KMS-11 (cell line): ENCODE measurements at regions not wholly inside any gene's neighbourhood (a gene's known extent, or its start where the extent isn't known, plus 50 kb on each side); places are given as distances from the start of the nearest gene placed in this dataset.

Experiments
- H2AFZ ChIP-seq: fragments of 200-600 bp; sonication (generic); 2 replicates; pipeline ENCODE4 v1.6.1; 2016; ENCODE audit warnings: antibody characterized with exemption, mixed run types, low read depth
- H3K27ac ChIP-seq: fragments of 200-600 bp; sonication (generic); 2 replicates; pipeline ENCODE4 v1.6.1; 2016; ENCODE audit warnings: mild to moderate bottlenecking, mixed run types
- H3K27me3 ChIP-seq: fragments of 200-600 bp; sonication (generic); 2 replicates; pipeline ENCODE4 v1.6.1; 2017; ENCODE audit warnings: mild to moderate bottlenecking, low read depth, mixed run types, moderate library complexity; ENCODE audit not compliant: insufficient read depth
- H3K36me3 ChIP-seq: fragments of 200-600 bp; sonication (generic); 2 replicates; pipeline ENCODE4 v1.6.1; 2017; ENCODE audit warnings: mild to moderate bottlenecking, mixed run types; ENCODE audit not compliant: insufficient read depth
- H3K4me1 ChIP-seq: fragments of 200-600 bp; sonication (generic); 2 replicates; pipeline ENCODE4 v1.6.1; 2016; ENCODE audit warnings: mild to moderate bottlenecking, low read depth, mixed run types; ENCODE audit not compliant: poor library complexity, severe bottlenecking
- H3K4me2 ChIP-seq: fragments of 200-600 bp; sonication (generic); 2 replicates; pipeline ENCODE4 v1.7.0; 2016; ENCODE audit warnings: mild to moderate bottlenecking, mixed run types
- H3K4me3 ChIP-seq: fragments of 200-600 bp; sonication (generic); IDR thresholded peaks from 2 replicates; pipeline ENCODE4 v1.6.1; 2017; ENCODE audit warnings: low read depth, low read length, mixed read lengths; ENCODE audit not compliant: insufficient read depth
- H3K79me2 ChIP-seq: fragments of 200-600 bp; sonication (generic); 2 replicates; pipeline ENCODE4 v1.6.1; 2016; ENCODE audit warnings: low read depth, mixed run types; ENCODE audit not compliant: insufficient read depth
- H3K9ac ChIP-seq: fragments of 200-600 bp; sonication (generic); 2 replicates; pipeline ENCODE4 v1.6.1; 2016; ENCODE audit warnings: mild to moderate bottlenecking, mixed run types
- H4K20me1 ChIP-seq: fragments of 200-600 bp; sonication (generic); 2 replicates; pipeline ENCODE4 v1.6.1; 2016; ENCODE audit warnings: mild to moderate bottlenecking, mixed run types; ENCODE audit not compliant: insufficient read depth
- CTCF ChIP-seq: fragments of 200-600 bp; sonication (generic); conservative IDR thresholded peaks from 2 replicates; pipeline ENCODE4 v1.6.1; 2017; ENCODE audit warnings: low read depth, mild to moderate bottlenecking, antibody characterized with exemption, low read length, moderate library complexity, mixed read lengths

GRCh38 chr9:84125046-84125445 lies 144.4 kb downstream of the RMI1 start:
- Histone ChIP-seq H3K4me2 (no peak overlapping the region), H3K36me3 (no peaks in the 10 kb centered on the region), H3K9ac (no peak overlapping the region), H3K27me3 (no peaks in the 10 kb centered on the region), H3K27ac (no peak overlapping the region), H3K79me2 (no peaks in the 10 kb centered on the region), H4K20me1 (no peaks in the 10 kb centered on the region), H3K4me1 (no peaks in the 10 kb centered on the region), H3K4me3 (no peak overlapping the region), H2AFZ (no peak overlapping the region)
- TF ChIP-seq CTCF, result no peak

DNA sequence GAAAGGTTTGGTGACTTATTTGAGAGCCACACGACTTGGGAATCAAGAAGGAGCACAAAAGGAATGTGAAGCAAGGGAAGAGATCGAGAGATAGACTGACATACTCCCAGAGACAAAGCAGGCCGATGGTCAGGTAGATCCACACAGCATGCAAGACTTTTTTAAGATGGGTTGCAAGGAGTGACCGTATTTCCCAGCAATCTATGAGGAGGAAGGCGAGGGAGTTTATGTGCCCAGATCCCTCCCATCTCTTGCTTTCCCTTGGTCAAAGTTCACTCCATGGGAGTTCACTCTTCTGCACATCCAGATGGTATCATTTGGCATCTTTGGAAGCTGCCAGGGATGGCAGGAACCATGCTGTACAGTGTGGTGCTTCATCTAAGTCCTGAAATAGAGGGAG lies 148.9 kb downstream of the RMI1 start:
- no peaks in the 10 kb centered on the region for H3K4me1 ChIP-seq
- TF ChIP-seq CTCF, result no peak
- H3K4me2 ChIP-seq, result no peak overlapping the region
- H3K27ac ChIP-seq, result no peak overlapping the region
- no peaks in the 10 kb centered on the region for H4K20me1 ChIP-seq
- no peak overlapping the region for H2AFZ ChIP-seq
- no peaks in the 10 kb centered on the region for H3K79me2 ChIP-seq
- H3K36me3 ChIP-seq, result no peaks in the 10 kb centered on the region
- H3K4me3 ChIP-seq, result no peak overlapping the region
- no peaks in the 10 kb centered on the region for H3K27me3 ChIP-seq
- H3K9ac ChIP-seq, result no peak overlapping the region

- Histone ChIP-seq H3K4me2 (no peak overlapping the region), H3K27ac (no peak overlapping the region), H3K4me3 (no peak overlapping the region), H2AFZ (no peak overlapping the region), H3K4me1 (peaks cover 17% of the 10 kb centered on the region), H4K20me1 (no peaks in the 10 kb centered on the region), H3K27me3 (no peaks in the 10 kb centered on the region), H3K79me2 (no peaks in the 10 kb centered on the region), H3K9ac (no peak overlapping the region), H3K36me3 (no peaks in the 10 kb centered on the region)
- no peak for TF ChIP-seq CTCF
Measured at GRCh38 chr9:84136119-84136868, 155.7 kb downstream of the RMI1 start.

- Histone ChIP-seq H3K9ac (no peak overlapping the region), H3K36me3 (no peaks in the 10 kb centered on the region), H4K20me1 (no peaks in the 10 kb centered on the region), H2AFZ (no peak overlapping the region), H3K79me2 (no peaks in the 10 kb centered on the region), H3K27me3 (no peaks in the 10 kb centered on the region), H3K27ac (no peak overlapping the region), H3K4me3 (no peak overlapping the region), H3K4me2 (no peak overlapping the region), H3K4me1 (peaks cover 17% of the 10 kb centered on the region)
- TF ChIP-seq CTCF, result no peak
Measured at GRCh38 chr9:84137968-84138367, 157.4 kb downstream of the RMI1 start.
